Testis (tissue), 2 donors: ENCODE measurements at regions not wholly inside any gene's neighbourhood (a gene's known extent, or its start where the extent isn't known, plus 50 kb on each side); places are given as distances from the start of the nearest gene placed in this dataset.

Experiments used
- DNase-seq: peaks from one replicate; pipeline ENCODE4 v3.0.0-alpha.2; 2019
- H3K27ac ChIP-seq, 2 donors: fragments of 200-600 bp; sonication (generic); one replicate each; pipeline ENCODE4 v1.5.1; 2019
- H3K27me3 ChIP-seq: fragments of 200-600 bp; sonication (generic); one replicate; pipeline ENCODE4 v1.5.1; 2019
- H3K36me3 ChIP-seq: fragments of 200-600 bp; sonication (generic); one replicate; pipeline ENCODE4 v1.5.1; 2017; ENCODE audit warnings: low read depth; ENCODE audit errors: missing control alignments
- H3K4me1 ChIP-seq: fragments of 200-600 bp; sonication (generic); one replicate; pipeline ENCODE4 v1.5.1; 2019
- H3K4me3 ChIP-seq, 2 donors: fragments of 200-600 bp; sonication (generic); one replicate each; pipeline ENCODE4 v1.5.1; 2017 to 2019
- H3K9me3 ChIP-seq: fragments of 200-600 bp; sonication (generic); one replicate; pipeline ENCODE4 v1.5.1; 2017
- POLR2A ChIP-seq: fragments of 450-650 bp; IDR thresholded peaks from one replicate; pipeline ENCODE4 v1.6.1; 2017; ENCODE audit warnings: antibody characterized with exemption, mild to moderate bottlenecking, moderate library complexity
- WGBS, 2 donors: methylation state at CpG; one replicate each; pipeline ENCODE4 v1.1.5; 2018; 5-methylcytosine and 5-hydroxymethylcytosine counted together
- intact Hi-C: fragments of 100-400 bp; cut with DNase I; formaldehyde crosslinking; loops from one replicate; pipeline ENCODE4 v1.15.1; 2023; ENCODE audit warnings: low total_unique reads
- TF ChIP-seq, protein P1 (sequence below), 3 experiments: fragments of 450-650 bp in 2 of 3; fragments of 200-600 bp in 1 of 3; sonication (generic) in 1 of 3; IDR thresholded peaks; one replicate each; pipeline ENCODE4 v1.5.1; 2016 to 2019; ENCODE audit warnings: antibody characterized with exemption in 3 of 3, mild to moderate bottlenecking in 2 of 3, moderate library complexity in 1 of 3

DNA sequence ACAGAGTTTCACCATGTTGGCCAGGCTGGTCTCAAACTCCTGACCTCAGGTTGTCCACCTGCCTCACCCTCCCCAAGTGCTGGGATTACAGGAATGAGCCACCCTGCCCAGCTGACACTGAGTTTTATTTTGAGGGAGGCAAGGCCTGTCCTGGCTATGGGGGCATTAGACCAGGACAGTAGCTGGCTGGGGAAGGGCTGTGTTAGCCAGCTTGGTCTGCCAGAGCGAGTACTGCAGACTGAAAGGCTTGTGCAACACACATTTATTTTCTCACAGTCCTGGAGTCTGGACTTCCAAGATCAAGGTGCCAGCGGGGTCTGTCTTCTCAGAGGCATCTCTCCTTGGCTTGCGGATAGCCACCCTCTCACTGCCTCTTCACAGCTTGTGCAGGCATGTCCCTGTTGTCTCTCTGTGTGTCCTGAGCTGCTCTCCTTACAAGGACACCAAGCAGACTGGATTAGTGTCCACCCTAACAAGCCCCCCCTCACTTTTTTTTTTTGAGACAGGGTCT is 59.4 kb upstream of the HAAO start:
- Histone ChIP-seq H3K27ac (no peak overlapping the region), H3K9me3 (no peaks in the 10 kb centered on the region), H3K27me3 (no peaks in the 10 kb centered on the region), H3K4me1 (peaks cover 15% of the 10 kb centered on the region), H3K36me3 (no peaks in the 10 kb centered on the region), H3K4me3 (no peak overlapping the region)
- no peak for DNase-seq
- intact Hi-C loops = no loop called here
- 62 to 77% methylated on average over 3 of the region's 3 CpGs for WGBS, 2 donors
- TF ChIP-seq, protein P1, sequence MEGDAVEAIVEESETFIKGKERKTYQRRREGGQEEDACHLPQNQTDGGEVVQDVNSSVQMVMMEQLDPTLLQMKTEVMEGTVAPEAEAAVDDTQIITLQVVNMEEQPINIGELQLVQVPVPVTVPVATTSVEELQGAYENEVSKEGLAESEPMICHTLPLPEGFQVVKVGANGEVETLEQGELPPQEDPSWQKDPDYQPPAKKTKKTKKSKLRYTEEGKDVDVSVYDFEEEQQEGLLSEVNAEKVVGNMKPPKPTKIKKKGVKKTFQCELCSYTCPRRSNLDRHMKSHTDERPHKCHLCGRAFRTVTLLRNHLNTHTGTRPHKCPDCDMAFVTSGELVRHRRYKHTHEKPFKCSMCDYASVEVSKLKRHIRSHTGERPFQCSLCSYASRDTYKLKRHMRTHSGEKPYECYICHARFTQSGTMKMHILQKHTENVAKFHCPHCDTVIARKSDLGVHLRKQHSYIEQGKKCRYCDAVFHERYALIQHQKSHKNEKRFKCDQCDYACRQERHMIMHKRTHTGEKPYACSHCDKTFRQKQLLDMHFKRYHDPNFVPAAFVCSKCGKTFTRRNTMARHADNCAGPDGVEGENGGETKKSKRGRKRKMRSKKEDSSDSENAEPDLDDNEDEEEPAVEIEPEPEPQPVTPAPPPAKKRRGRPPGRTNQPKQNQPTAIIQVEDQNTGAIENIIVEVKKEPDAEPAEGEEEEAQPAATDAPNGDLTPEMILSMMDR (IDR thresholded peaks at IDR 0.05) = no peak
- TF ChIP-seq POLR2A = no peak

GRCh38 chr2:42851186-42851585 is 58.8 kb upstream of the HAAO start:
- DNase-seq = no peak
- Histone ChIP-seq H3K4me1 (peaks cover 15% of the 10 kb centered on the region), H3K36me3 (no peaks in the 10 kb centered on the region), H3K9me3 (no peaks in the 10 kb centered on the region), H3K27me3 (no peaks in the 10 kb centered on the region), H3K27ac (no peak overlapping the region), H3K4me3 (no peak overlapping the region)
- WGBS, 2 donors = 35 to 72% methylated on average over 2 to 4 of the region's 4 CpGs
- intact Hi-C loops = no loop called here
- TF ChIP-seq, protein P1 (IDR thresholded peaks at IDR 0.05) = no peak
- no peak for TF ChIP-seq POLR2A

DNA sequence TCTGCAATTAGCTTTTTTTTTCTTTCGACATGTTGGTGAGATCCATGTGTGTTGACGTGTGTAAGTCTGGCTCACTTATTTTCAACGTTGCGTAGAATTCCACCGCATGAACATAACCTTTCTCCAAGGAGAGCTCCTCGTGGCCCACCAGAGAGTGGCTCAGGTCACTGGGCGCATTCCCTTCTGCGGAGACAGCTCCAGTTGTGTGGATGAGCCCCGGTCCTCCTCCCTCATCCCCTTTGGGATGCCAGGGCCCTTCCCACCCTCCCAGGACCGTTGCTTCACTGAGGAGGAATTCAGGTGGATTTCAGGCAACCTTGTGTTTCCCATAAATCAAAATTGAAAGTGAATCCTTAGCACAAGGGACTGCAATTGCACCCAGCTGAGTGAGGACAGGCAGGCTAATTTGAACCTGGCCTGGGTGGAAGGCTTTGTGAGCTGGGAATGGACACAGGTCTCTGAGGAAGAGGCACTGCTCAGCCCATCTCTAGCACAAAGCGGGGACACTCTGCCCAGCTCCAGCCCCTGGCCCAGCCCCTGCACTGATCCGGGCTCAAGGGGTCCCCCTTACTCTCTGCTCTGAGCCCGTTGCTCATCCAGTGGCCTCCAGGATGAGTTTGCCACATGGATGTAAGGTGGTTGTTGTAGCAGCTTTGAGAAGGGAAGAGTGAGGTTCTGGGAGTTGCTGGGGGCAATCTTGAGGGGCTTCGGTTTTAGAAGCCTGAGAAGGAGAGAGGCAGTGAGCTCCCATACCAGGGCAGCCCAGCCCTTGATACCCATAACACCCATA is 57.8 kb upstream of the HAAO start:
- no peak overlapping the region for H3K4me3 ChIP-seq
- 84 to 86% methylated on average over 13 to 14 of the region's 14 CpGs for WGBS, 2 donors
- no peak for TF ChIP-seq POLR2A
- TF ChIP-seq, protein P1 (IDR thresholded peaks at IDR 0.05) = no peak
- no peaks in the 10 kb centered on the region for H3K36me3 ChIP-seq
- H3K9me3 ChIP-seq = no peaks in the 10 kb centered on the region
- DNase-seq = no peak
- intact Hi-C loops = no loop called here
- H3K27ac ChIP-seq = no peak overlapping the region
- peaks cover 18% of the 10 kb centered on the region for H3K4me1 ChIP-seq
- no peaks in the 10 kb centered on the region for H3K27me3 ChIP-seq

- WGBS, 2 donors = 97 to 100% methylated on average over 5 of the region's 5 CpGs
- Histone ChIP-seq H3K9me3 (no peaks in the 10 kb centered on the region), H3K27ac (no peak overlapping the region), H3K27me3 (no peaks in the 10 kb centered on the region), H3K4me1 (peaks cover 11% of the 10 kb centered on the region), H3K4me3 (no peak overlapping the region), H3K36me3 (no peaks in the 10 kb centered on the region)
- TF ChIP-seq POLR2A = no peak
- TF ChIP-seq, protein P1 (IDR thresholded peaks at IDR 0.05) = no peak
- intact Hi-C loops = loop anchor here (10.0 kb wide), 1 partner anchor 375 kb away; the partner anchor contains the start of gene ZFP36L2
- DNase-seq = no peak
Observed at GRCh38 chr2:42849311-42849710, 56.9 kb upstream of the HAAO start.
